HG03439 (cell line): ENCODE measurements at regions not wholly inside any gene's neighbourhood (a gene's known extent, or its start where the extent isn't known, plus 50 kb on each side); places are given as distances from the start of the nearest gene placed in this dataset.

Experiments used
- ATAC-seq: cut with Tn5 transposase; IDR thresholded peaks from one replicate; pipeline ENCODE4 v1.9.1; 2021; ENCODE audit warnings: mild to moderate bottlenecking, moderate library complexity; ENCODE audit not compliant: unreplicated experiment

DNA sequence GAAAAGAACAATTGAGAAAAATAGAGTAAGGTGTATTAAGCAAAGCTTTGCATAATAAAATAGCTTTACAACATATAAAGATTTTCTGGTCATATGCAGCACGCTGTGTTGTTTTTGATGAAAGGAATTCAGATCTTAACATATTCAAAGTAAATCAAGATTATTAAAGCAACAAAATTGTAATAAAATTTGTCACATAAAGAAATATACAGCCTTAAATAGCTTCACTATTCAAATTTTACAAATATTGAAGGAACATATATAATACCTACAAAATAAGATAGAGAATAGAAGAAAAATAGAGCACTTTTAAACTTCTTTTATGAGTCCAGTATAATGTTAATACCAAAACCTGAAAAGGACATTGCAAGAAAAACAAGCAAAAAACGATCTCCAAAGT lies 749.1 kb upstream of the POT1 start:
- ATAC-seq = no peak

DNA sequence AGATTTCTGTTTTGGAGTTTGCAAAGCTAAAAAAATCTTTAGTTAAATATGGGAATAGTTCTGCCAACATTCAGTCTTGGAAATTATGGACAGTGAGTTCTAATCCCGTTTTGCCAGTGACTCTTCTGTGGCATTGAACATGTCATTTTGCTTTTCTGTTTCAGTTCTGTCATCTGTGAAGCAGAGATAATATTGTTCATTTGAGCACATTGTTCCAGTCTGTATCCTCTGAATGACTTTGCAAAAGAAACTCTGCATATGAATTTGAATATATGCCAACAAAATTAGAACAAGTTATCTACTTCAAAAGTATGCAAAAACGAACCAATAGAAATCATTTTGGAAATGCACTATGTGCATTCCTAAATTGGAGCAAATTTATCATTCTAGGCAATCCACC lies 746.0 kb upstream of the POT1 start:
- no peak for ATAC-seq

DNA sequence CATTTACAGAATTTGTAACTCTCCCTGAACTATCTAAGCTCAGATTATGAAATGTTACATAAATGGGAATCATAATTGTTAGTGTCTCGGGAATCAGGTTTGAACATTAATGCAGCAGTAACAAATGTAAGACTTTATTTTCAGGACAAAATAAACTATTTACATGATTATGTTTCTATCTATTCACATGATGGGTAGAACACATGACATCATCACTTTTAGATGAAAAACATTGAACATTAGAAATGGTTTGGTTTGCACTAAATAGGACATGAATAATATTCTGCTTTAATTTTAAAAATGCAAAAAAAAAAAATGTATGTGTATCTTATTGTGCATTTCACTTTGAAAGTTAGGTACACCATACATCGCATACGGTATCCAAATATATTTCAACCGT lies 745.5 kb upstream of the POT1 start:
- no peak for ATAC-seq

DNA sequence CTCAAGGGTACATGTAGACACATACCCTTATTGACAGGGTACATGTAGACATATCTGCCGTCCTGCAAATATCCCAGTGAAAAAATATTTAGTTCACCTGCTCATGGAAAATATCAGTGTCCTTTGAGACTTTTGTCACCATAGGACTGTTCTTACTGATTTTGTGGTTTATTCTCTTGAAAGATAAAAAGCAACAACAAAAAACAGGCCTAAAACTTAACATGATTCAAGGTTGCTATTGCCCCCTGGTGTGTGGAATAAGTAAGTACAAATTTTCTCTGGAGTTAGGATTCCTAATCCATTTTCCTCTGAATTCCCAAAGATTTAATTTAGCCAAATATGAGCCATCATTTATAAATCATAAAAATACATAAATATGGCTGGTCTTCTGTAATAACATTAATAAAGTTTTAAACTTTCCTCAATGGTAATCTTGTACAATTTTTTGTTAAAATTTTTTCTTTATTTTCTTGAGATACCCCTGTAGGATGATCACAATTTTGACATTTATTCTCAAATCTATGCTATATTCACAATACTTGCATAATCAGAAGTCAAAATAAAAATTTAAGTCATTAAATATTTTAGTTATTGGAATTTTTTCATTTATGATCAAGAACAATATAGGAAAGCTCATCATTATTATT lies 741.4 kb upstream of the POT1 start:
- ATAC-seq = no peak

DNA sequence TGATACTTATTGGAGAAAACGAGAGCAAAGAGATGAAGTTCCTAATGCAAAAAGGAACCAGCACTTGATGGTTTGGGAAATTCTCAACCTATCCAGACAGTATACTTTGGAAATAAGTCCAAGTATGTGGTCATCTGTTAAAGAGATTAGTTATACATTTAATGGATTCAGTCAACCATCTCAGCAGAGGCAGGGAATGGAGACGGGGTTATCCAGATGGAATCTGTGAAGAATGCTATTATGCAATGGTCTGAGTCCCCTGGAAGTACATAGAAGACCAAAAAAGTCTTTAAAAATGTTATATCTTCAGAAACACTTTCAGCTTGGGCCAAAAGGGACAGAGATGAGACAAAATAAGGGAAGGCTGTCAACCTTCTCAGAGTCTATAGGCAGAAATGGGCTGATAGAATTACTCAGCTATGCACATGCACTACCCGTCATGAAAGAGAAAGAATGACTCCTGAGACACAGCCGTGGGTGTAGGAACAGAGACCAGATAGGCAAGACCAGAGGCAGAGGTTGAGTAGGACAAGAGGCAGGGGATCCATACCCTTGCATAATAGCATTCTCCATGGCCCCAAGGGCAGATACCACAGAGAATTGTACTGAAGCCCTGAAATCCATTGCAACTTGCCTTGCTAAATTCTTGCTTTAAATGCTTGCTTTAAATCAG lies 738.8 kb upstream of the POT1 start:
- no peak for ATAC-seq

DNA sequence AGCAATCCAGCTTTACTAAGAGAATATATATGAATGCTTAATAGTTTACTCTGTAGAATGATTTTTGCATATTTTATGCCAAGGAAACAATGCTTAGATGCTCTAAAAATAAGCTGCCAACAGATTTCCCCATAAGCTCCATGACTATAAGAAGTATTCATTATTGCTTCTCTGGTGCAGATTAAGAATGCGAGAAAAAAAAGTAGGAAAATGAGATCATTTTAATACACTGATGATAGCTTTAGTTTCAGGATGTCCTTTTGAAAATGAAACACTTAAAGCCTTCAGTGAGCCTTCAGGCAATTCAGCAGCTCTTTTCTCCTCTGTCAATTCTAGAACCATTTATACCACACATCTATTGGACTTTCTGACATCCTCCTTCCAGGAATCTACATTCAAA lies 735.0 kb upstream of the POT1 start:
- ATAC-seq = no peak

DNA sequence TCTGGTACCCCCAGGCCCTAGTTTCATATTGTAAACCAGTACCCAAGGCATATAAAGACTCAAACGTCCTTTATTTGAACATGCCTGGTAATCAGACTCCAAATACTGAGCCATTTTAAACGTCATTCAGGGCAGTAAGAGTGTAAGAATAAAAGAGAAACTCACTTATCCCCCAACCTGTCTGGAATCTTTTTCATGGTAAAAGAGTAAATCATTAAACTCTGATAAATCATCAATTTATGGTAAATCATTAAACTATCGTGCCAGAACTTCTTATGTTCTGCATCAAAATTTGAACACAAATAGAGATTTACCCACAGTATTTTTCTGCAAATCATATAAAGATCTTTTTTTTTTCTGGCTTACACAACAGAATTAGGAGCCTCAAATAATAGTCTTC lies 734.3 kb upstream of the POT1 start:
- ATAC-seq = no peak

DNA sequence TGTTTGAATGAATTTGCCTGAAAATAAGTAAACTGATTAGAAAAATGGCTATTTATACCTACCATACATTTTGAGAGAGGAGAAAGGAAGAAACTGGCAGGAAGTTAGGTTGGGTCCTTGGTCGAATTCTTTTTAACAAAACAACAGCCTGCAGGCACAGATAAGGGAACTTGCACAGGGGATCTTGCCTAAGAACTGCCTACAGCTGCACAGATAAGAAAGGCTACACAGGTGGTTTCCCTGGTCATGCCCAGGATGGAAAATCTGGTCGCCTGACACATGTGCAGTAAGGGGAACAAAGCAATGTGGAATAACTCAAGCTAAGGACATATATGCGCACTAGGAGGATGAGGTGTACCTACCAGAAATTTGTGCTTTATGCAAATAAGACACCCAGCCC lies 732.1 kb upstream of the POT1 start:
- no peak for ATAC-seq

DNA sequence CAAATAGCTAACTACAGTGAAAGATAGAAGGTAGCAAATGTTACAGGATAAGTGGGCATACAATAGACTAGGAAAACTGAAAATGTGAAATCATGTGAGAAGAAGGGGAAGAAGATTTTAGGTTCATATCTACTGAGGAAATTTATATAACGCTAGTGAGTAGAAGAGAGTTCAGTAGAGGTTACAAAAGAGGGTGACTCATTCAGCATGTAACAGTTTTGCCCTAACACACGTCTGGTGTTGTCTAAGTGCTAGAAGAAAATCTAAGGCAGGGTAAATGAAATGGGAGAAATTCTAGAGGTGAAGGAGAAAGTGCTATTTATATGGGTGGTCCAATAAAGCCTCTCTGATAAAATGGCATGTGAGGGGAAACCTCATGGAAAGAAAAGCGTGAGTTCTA lies 731.4 kb upstream of the POT1 start:
- no peak for ATAC-seq

DNA sequence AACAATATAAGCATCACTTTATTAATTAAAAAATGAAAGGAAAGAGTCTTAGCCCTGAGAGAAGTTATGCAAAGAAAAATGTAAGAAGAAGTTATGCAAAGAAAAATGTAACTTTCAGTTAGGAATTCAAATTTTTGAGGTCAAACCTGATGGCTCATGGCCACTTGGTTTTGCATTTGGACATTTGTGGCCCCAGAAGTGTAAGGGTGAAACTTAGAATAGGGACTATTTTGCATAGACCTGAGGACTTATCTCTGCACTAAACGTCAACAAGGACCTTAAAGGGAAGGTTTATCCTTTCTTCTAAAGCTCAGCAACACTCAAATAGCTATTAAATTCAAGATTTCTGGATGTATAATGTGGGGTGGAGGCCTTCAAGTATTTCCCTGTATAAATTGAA lies 724.5 kb upstream of the POT1 start:
- peak; percentile 60 for ATAC-seq

DNA sequence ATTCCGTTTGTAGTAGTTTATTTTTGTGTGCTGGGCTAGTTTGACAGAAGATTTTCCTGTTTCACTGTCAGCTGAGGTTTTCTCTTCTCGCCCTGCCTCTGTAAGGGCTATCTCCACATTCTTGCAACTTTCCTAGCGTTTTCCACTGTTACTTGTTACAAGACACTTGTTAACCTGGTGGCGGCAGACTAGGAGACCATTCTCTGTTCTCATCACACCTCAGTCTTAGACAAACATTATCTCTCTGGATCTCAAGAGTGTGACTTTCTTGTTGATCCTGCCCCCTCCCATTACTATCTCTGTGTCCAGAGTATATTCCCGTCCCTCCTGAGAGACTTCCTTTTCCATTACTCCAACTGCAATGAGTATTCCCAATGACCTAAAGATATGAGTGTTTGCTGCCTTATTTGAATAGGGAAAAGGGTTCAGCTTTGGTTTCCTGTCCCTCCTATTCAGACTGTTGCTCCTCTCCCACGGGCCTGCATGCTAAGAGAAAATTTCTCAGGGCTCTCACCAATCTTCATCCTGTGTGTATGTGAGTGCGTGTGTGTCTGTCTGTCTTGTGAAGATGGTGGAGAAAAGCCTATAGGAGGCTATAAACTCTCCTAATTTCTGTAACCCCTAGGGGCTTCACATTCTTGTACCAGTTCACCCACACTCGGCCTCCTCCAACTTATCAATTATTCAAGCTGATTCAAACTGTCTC lies 722.4 kb upstream of the POT1 start:
- ATAC-seq = no peak

DNA sequence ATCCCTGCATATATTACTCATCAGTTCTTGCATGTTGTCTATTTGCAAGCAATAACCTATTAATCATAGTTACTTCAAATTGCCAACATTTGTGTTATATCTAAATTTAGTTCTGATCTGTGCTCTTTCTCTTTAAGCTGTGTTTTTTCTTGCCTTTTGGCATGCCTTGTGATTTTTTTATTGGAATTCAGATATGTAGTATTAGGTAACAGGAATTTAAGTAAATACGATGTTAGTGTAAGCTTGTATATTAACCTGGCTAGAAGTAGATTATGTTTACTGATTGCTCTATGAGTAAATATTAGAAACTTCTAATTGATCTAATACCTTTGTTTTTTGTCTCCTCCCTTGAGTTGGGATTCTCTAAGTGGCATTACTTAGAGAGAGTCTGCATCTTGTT lies 718.9 kb upstream of the POT1 start:
- no peak for ATAC-seq

DNA sequence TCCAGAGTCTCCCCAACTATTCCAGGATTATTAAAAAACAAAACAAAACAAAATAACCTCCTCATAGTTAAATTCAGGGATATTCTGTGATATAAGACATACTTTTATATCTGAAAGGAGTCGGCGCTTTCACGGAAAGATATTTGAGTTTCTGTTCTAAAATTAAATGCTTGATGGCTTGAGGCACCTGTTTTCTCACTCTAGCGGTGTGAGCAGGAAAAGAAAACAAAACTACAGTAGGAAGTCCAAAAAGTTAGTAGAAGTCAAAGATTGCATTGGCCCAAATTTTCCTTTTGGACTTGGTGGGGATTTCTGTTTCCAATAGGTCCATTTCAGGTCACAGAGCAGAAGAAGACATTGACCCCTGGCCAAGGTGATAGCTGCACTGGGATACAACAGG lies 716.1 kb upstream of the POT1 start:
- ATAC-seq = no peak

DNA sequence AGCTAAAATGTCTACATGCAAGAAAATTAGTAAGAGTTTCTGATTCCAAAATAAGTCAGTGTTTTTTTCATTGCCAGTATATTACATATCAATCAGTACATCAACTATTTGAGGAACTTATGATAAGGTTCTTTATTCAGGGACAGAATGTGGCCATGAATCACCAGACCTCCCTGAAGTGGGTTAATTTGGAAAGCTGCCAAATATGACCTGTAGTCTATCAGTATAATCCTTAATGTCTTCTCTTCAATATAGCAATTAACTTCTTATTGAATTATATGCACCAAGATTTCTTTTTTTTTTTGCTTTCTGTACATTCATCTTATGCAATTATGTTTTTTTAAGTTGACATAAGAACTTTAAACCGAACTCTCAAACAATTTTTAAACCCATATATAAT lies 714.5 kb upstream of the POT1 start:
- no peak for ATAC-seq

DNA sequence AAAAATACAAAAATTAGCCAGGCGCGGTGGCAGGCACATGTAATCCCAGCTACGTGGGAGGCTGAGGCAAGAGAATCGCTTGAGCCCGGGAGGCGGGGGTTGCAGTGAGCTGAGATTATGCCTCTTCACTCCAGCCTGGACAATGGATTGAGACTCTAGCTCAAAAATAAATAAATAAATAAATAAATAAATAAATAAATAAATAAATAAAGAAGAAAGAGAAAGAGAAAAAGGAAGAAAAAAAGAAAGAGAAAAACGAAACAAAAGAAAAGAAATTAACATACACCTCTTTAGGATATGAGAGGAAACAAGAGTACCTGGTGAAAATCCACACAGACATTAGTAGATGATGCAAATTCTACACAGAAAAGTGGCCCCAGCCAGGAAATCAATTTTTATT lies 713.7 kb upstream of the POT1 start:
- ATAC-seq = no peak

DNA sequence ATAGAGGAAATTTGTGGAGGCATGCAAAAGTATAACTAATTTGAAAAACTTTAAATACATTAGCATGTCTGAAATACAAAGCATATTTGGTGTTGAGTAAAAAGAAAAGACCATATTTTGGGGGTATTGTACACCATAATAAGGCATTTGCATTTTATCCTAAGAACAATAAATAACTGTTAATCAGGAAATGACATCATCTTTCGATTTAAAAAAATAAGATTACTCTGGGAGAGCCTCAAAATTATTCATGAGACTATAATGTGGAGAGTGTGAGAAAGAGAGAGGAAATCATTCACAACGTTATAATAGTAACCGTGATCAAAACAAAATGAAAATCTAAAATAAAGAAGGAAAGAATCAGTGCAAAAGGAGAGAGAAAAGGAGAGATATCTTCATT lies 712.3 kb upstream of the POT1 start:
- ATAC-seq = no peak

DNA sequence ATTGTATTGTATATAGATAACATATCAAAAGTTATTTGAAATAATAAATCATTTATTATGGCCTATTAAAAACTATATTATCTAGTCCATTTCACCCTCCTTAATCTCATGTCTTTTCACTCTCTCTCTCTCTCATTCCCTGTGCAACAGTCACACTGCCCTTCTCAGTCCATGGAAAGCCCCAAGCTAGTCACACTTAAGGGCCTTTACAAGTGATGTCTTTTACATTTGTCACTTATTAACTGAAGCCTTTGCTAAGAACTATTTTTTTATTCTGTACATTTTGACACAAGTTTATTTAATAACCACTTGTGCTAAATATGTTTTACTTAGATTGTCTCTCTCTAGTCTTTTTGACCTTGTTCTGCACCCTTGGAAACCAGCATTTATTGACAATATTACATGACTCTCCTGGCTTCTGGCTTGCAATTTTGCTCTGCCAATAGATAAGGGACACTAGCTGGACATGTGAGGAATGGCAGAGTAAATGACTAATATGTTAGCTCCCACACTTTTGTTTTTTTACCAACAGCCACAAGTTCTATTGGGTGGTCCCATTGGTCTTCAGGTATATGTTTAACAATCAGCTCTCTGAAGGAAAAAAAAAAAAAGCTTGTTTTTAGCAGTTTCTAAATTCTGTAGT lies 706.8 kb upstream of the POT1 start:
- no peak for ATAC-seq

DNA sequence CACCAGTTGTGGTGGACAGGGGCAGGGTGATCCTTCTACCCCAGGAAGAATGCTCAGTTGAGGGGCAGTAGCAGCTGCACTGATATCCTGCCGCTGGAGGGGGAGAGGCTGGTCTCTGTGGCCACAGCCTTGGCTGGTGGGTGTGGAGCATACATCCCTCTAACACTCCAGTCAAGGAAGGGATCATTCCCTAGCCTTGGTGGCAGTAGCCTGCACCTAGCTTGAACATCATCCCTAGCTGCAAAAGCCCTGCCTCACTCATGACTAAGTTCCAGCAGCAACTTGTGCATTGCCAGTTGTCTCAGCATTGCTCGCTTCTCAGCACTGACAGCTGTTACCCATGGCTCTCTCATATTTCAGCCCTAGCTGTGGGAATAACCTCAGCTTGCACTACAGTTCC lies 688.9 kb upstream of the POT1 start:
- ATAC-seq = no peak

DNA sequence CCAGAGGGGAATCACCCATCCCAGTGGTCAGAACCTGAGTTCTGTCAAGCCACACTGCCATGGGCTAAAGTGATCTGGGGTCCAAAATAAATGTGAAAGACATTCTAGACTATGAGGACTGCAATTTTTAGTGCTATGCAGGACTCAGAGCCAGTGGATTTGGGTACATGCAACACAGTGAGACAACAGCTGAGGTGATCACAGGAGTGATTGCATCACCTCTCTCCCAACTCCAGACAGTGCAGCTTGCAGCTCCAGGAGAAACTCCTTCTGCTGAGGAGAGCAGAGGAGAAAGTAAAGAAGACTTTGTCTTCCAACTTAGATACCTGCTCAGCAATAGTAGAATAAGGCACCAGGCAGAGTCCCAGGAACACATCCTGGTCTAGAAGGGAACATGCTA lies 682.0 kb upstream of the POT1 start:
- no peak for ATAC-seq

DNA sequence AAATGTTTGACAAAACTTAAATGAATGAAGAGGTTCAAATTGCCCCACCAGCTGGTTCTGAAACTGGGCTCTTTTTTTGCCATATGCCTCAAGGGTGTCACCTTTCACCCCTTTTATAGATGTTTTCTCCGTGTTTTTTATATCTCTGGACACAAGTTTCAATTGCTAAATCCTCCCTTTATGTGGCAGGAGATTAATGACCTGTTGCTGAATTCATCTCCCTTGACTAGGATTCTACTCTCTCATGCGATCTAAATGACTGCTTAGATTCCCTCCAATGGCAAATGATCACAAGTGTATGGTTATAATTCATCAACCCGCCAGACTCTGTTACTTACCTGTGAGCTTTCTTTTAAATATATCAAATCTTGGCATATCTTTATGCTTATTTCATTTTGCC lies 677.0 kb upstream of the POT1 start:
- ATAC-seq = no peak

DNA sequence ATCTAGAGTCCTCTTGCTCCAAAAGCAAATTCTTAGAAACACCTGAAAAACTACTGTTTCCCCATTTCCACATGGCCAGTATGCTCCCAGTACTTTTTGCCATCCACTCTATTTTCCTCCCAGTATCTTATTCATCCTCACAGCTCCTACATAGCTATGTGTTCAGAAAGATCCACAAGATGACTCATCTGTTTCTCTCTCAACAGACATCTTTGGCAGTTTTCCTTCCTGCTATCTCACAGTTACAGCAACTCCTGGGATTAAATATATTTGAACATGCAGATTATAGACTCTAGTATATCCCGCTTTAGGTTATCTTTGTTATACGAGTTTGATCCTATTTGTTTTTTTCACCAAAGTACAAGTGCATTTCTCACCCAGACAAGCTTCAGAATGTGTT lies 675.6 kb upstream of the POT1 start:
- ATAC-seq = no peak

DNA sequence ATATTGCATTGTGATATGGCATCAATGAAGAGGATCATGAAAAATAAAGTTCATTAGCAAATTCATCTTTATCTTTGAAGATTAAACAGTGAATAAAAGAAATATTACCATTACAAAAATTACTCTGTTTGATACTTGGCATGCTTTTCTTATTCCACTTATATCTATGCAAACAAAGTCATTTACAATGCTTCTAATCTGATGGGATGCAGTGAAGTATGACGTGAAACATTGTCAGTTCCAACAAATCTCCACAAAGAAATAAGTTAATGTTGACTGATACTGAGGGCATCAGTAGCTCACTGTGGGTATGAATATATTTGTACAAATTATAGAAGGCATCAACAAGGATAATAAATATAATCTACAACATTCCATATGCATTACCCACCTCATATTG lies 672.8 kb upstream of the POT1 start:
- no peak for ATAC-seq
